CD1c-positive myeloid dendritic cell (primary cell): ENCODE measurements at regions not wholly inside any gene's neighbourhood (a gene's known extent, or its start where the extent isn't known, plus 50 kb on each side); places are given as distances from the start of the nearest gene placed in this dataset.
"Not testable (repeated sequence)": the region's sequence is repeated elsewhere in the genome, so short reads cannot be mapped to it uniquely, and the experiment has no call there.

ENCODE experiments used
- DNase-seq: peaks from one replicate; pipeline ENCODE4 v3.0.0-alpha.2; 2016; ENCODE audit errors: extremely low spot score

DNA sequence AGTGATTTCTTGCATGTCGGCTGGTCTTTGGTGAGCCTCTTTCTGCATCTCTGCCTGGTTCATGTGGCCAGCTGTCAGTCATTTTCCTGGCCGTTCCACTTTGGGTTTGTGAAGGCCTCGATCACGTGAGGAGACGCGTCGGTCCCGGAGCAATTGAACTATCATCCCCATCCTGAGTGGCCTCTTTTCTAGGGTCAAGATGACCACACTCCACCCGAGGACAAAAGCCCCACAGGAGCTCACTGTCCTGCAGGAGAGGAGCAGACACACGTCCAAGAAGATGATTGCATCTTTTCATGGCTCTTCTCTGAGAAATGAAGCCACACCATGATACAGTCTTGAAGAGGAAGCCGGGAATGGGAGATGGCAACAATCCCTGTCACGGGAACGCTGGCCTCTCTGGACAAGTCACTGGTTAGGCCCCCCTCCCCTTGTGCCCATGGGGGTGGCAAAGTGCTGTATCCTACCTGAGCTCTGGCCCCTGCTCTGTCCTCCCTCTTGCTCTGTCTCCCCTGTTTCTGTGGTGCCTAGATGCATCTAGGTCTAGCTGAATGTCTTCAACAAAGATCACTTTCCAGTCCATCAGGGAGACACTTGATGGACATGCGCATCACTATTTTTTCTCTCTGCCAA is 291.4 kb upstream of the ZNF337 start:
- not testable (repeated sequence) for DNase-seq

DNA sequence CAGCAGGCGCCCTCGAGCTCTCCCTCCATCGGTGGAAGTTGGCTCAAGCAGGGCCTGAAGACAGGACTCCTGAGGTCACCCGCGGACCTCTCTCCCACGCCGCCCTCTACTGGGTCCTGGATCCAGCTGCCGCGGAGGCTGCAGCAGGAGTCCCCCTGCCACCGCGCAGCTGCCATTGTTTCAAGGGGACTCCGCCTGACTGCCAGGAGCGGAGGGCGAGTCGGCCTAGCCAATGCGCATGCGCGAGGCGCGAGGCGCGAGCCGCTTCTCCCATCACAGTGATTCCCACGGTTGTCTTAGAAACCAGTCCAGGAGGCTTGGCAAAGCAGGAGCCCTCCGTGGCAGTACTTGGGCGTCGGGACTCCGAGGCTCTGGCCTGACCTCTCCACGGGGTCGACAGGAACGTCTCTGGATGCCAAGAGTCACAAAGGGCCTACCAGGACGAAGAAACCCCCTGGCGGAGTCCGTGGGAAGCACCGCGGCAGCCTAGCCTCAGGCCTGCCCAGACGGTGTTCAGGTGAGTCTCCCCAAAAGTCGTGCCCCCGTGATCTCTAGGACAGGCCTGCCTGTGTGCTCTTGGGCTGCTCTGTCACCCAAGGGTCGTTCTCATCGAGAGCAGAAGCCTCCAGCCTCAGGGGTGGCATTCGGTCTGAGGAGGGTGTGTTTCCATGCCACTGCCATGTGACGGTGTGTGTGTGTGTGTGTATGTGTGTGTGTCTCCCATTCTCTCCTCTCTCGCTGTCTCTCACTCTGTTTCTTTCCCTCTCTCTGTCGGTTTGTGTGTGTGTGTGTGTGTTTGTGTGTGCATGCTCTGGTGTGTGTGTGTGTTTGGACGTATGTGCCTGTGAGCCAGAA is 290.6 kb upstream of the ZNF337 start:
- peak; percentile 32 for DNase-seq

- DNase-seq, result no peak
Measured at GRCh38 chr20:25985597-25985996, 288.9 kb upstream of the ZNF337 start.

DNA sequence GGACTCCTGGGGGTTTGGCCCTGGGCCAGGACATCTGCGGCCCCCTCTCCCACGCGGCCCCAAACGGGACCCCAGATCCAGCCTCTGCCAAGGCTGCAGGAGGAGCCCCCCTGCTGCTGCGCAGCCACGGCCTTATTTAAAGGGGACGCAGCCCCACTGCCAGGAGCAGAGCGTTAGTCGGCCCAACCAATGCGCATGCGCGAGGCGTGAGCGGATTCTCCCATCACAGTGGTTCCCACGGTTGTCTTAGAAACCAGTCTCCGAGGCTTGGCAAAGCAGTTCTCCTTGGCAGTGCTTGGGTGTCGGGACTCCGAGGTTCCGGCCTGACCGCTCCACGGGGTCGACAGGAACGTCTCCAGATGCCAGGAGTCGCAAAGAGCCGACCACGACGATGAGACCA is 288.3 kb upstream of the ZNF337 start:
- no peak for DNase-seq

- DNase-seq, result not testable (repeated sequence)
Measured at GRCh38 chr20:25982701-25983100, 286.0 kb upstream of the ZNF337 start.

GRCh38 chr20:25978450-25979190 is 282.0 kb upstream of the ZNF337 start:
- DNase-seq, result not testable (repeated sequence)

DNA sequence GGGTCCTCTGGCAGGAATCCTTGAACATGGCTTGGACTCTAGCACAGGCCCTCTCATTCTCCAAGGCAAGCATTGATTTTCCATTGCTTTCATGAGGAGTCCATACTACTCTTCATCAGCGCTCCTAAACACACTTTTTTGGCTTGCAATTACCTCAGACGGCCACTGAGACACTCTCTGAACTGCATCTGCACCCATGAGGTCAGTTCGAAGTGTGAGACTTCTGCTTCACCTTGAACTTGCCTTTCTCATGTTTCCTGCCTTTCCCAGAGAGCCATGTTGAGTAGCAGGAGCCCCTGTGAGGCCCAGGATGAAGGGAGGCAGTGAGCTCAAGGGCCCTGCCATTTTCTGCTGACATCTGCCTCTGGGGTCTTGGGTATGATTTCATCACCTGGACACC is 279.2 kb upstream of the ZNF337 start:
- not testable (repeated sequence) for DNase-seq

DNA sequence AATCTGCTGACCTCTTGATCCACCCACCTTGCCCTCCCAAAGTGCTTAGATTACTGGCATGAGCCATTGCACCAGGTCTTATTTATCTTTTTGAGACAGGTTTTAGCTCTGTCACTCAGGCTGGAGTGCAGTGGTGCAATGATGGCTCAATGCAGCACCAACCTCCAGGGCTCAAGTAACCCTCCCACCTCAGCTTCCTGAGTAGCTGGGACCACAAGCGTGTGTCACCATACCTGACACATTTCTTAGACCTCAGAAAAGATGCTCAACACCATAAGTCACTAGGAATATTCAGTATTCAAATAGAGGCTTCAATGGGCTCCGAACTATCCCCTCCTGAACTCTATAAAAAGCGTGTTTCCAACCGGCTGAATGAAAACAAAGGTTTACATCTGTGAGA is 268.6 kb upstream of the ZNF337 start:
- not testable (repeated sequence) for DNase-seq

DNA sequence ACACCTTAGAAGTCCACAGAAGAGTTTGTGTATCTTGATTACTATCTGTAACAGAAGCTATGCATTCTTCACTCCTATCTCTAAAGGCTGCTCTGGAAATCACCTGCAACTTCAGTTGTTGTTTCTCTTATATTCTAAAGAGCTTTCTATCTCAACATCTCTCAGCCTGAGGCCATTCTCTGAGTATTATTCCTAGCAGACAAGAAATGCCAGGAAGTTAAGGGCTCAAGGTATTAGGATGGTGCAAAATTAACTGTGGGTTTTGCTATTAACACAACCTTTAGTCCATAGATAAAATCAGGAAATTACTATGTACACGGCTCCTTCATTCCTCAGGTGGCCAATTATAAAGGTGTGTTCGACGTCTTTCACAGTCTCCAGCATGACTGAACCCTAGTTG is 257.2 kb upstream of the ZNF337 start:
- DNase-seq, result not testable (repeated sequence)

DNA sequence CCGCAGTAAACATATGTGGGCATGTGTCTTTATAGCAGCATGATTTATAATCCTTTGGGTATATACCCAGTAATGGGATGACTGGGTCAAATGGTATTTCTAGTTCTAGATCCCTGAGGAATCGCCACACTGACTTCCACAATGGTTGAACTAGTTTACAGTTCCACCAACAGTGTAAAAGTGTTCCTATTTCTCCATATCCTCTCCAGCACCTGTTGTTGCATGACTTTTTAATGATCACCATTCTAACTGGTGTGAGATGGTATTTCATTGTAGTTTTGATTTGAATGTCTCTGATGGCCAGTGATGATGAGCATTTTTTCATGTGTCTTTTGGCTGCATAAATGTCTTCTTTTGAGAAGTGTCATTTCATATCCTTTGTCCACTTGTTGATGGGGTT is 238.6 kb upstream of the ZNF337 start:
- DNase-seq, result not testable (repeated sequence)

GRCh38 chr20:25932806-25933205 is 236.2 kb upstream of the ZNF337 start:
- not testable (repeated sequence) for DNase-seq

- DNase-seq, result not testable (repeated sequence)
Measured at GRCh38 chr20:25932170-25932569, 235.5 kb upstream of the ZNF337 start.

DNA sequence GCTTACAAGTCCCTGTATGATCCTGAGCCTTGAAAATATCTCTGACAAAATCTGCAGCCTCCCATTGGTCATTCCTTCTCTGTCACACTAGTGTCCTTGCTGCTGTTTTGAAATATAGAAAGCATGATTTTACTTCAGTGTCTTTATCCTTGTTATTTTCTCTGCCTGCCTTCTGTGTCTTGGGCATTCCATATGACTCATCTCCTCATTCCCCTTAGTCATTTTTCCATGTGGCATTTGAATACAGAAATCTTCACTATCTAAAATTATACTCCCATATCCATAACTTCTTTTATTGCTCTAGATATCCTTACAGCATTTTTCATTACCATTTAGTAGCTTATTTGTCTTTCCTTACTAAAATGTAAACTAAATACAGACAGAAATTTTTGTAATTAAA is 205.7 kb upstream of the ZNF337 start:
- not testable (repeated sequence) for DNase-seq

- DNase-seq, result not testable (repeated sequence)
Measured at GRCh38 chr20:25898663-25899062, 202.0 kb upstream of the ZNF337 start.

DNA sequence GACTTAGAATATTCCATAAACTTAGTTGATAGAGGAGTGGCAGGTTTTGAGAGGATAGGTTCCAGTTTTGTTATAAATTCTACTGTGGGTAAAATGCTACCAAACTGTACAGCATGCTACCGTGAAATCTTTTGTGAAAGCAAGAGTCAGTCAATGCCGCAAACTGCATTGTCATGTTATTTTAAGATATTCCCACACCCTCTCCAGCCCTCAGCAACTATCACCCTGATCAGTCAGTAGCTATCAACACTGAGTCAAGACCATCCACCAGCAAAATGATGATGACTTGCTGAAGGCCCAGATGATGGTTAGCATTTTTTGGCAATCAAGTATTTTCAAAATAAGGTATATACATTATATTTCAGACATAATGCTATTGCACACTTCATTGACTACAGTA is 182.4 kb upstream of the ZNF337 start:
- DNase-seq, result not testable (repeated sequence)

DNA sequence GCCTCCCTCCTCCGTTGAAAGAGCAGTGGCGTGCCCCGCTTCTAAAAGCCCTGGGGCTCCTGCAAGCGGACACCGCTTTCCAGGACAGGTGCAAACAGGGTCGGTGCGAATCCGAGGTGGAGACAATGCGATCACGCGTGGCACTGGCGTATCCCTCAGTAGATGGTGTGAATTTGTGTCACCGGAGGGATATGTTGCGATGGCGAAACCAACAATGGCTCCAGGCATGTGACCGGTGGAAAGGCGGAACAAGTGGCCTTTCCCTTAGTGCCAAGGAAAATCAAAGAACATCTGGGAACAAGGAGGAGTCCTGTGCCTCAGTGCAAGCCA is 172.0 kb upstream of the ZNF337 start:
- DNase-seq, result not testable (repeated sequence)

DNA sequence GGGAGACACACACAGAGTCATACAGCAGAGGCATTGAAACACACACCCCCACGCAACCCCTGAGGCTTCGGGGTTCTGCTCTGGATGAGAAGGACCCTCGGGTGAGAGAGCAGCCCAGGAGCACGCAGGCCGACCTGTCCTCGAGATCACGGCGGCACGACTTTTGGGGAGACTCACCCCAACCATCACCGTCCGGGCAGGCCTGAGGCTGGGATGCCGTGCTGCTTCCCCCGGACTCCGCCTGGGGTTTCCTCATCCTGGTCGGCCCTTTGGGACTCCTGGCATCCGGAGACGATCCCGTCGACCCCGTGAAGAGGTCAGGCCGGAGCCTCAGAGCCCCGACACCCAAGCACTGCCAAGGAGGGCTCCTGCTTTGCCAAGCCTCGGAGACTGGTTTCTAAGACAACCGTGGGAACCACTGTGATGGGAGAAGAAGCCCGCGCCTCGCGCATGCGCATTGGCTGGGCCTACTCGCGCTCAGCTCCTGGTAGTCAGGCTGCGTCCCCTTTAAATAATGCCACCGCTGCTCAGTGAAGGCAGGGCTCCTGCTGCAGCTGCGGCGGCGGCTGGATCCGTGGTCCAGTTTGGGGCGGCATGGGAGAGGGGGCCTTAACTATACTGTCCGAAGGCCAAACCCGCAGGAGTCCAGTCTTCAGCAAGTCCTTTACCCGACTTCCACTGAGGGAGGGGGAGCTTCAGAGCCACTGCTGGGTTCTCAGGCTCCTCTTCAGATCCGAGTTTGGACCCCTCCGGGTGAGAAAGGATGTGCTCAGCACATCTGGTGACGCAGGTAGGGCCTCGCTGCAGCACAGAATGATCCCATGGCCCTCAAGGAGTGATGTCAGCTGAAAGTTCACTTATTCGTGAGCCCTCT is 171.4 kb upstream of the ZNF337 start:
- DNase-seq, result peak; percentile 67

DNA sequence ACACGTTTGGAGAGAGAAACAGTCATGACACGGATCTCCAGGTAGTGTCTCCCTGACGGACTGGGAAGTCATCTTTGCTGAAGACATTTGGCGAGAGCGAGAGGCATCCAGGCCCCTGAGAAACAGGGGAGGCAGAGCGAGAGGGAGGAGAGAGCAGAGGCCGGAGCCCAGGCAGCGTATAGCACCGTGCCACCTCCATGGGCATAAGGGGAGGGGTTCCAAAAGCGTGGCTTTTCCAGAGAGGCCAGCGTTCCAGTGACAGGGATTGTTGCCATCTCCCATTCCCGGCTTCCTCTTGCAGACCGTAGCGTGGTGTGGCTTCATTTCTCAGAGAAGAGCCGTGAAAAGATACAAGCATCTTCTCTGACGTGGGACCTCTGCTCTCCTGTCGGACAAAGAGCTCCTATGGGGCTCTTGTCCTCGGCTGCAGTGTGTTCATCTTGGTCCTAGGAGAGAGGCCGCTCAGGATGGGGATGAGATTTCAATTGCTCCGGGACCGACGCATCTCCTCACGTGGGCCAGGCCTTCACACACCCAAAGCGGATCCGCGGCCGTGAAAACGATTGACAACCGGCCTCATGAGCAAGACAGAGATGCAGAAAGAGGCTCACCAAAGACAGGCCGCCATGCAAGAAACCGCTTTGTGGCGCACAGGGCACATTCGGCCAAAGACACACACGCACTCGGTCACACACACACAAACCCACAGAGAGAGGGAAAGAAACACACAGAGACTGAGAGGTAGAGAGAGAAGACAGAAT is 170.5 kb upstream of the ZNF337 start:
- not testable (repeated sequence) for DNase-seq

DNA sequence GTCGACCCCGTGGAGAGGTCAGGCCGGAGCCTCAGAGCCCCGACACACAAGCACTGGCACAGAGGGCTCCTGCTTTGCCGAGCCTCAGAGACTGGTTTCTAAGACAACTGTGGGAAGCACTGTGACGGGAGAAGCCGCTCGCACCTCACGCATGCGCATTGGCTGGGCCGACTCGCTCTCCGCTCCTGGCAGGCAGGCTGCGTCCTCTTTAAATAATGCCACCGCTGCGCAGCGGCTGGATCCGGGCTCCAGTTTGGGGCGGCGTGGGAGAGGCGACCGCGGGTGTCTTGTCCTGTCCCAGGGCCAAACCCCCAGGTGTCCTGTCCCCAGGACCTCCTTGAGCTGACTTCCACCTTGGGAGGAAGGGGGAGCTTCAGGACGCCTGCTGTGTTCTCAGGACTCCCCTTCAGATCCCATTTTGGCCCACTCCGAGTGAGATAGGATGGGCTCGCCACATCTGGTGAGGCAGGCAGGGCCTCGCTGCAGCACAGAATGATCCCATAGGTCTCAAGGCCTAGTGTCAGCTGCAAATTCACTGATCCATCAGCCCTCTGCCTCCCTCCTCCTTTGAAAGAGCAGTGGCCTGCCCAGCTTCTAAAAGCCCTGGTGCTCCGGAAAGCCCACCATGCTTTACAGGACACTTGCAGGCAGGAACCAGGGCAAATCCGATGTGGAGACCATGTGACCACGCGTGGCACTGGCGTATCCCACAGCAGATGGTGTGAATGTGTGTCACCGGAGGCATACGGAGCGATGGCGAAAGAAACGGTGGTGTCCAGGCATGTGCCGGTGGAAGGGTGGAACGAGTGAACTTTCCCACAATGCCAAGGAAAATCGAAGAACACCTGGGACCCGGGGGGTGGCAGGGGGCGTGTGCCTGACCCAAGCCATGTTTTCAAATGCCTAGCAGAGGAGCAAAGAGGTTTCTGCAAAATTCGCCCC is 169.3 kb upstream of the ZNF337 start:
- peak; percentile 73 for DNase-seq
